Transverse colon (tissue), 4 donors: ENCODE measurements at regions not wholly inside any gene's neighbourhood (a gene's known extent, or its start where the extent isn't known, plus 50 kb on each side); places are given as distances from the start of the nearest gene placed in this dataset.
"Not testable (repeated sequence)": the region's sequence is repeated elsewhere in the genome, so short reads cannot be mapped to it uniquely, and the experiment has no call there.

Experiments
- DNase-seq: peaks from one replicate; pipeline ENCODE4 v3.0.0-alpha.2; 2019
- H3K27ac ChIP-seq, 4 donors: fragments of 200-600 bp; sonication (generic); 2 replicates each; pipeline ENCODE4 v1.5.1; 2016 to 2018; ENCODE audit warnings: inconsistent platforms in 4 of 4
- H3K27me3 ChIP-seq: fragments of 200-600 bp; sonication (generic); 2 replicates; pipeline ENCODE4 v1.5.1; 2017; ENCODE audit warnings: inconsistent platforms
- H3K36me3 ChIP-seq, 4 donors: fragments of 200-600 bp; sonication (generic); 2 replicates each; pipeline ENCODE4 v1.5.1; 2017 to 2019; ENCODE audit warnings: inconsistent platforms in 4 of 4
- H3K4me1 ChIP-seq, 4 donors: fragments of 200-600 bp; sonication (generic); 2 replicates each; pipeline ENCODE4 v1.5.1; 2017 to 2020; ENCODE audit warnings: inconsistent platforms in 4 of 4
- H3K4me3 ChIP-seq, 4 donors: fragments of 200-600 bp; sonication (generic); 1 replicate in 1 of 4; 2 replicates in 3 of 4; pipeline versions ENCODE4 v1.5.1 to v1.6.1; 2017 to 2019; ENCODE audit warnings: inconsistent platforms in 4 of 4
- H3K9me3 ChIP-seq, 2 donors: fragments of 200-600 bp; sonication (generic); 2 replicates each; pipeline ENCODE4 v1.5.1; 2017 to 2019; ENCODE audit warnings: inconsistent platforms in 2 of 2
- EP300 ChIP-seq: sonication (generic); formaldehyde crosslinking; IDR thresholded peaks from one replicate; pipeline ENCODE4 v1.6.1; 2017; ENCODE audit warnings: antibody characterized with exemption, low read depth
- POLR2A ChIP-seq: fragments of 450-650 bp; IDR thresholded peaks from one replicate; pipeline ENCODE4 v1.6.1; 2016; ENCODE audit warnings: antibody characterized with exemption, mild to moderate bottlenecking, moderate library complexity
- POLR2AphosphoS5 ChIP-seq, 3 donors: sonication (generic); formaldehyde crosslinking; IDR thresholded peaks; one replicate each; pipeline ENCODE4 v1.6.1; 2016; ENCODE audit warnings: antibody characterized with exemption in 3 of 3
- WGBS, 2 donors: methylation state at CpG; one replicate each; pipeline ENCODE4 v1.1.5; 2018; ENCODE audit warnings: low coverage in 1 of 2; 5-methylcytosine and 5-hydroxymethylcytosine counted together
- in situ Hi-C, 4 donors: fragments of 200-750 bp; cut with MboI; loops; one replicate each; pipeline versions ENCODE4 v1.15.0 to v1.15.1; 2017; ENCODE audit warnings: low sequenced_read_pairs in 3 of 4, low pct_ligation_motif_present in 1 of 4, low pct_unique_long_range_greater_than_20kb in 1 of 4
- intact Hi-C: fragments of 100-400 bp; cut with DNase I; formaldehyde crosslinking; loops from one replicate; pipeline ENCODE4 v1.15.1; 2023; ENCODE audit warnings: low total_unique reads
- TF ChIP-seq, protein P1 (sequence below), 5 experiments: fragments of 200-600 bp in 3 of 5; fragments of 450-650 bp in 2 of 5; sonication (generic) in 3 of 5; IDR thresholded peaks; 1 replicate in 2 of 5; 2 replicates in 3 of 5; pipeline ENCODE4 v1.5.1; 2016 to 2017; ENCODE audit warnings: antibody characterized with exemption in 5 of 5, inconsistent platforms in 3 of 5, mild to moderate bottlenecking in 2 of 5, moderate library complexity in 1 of 5

DNA sequence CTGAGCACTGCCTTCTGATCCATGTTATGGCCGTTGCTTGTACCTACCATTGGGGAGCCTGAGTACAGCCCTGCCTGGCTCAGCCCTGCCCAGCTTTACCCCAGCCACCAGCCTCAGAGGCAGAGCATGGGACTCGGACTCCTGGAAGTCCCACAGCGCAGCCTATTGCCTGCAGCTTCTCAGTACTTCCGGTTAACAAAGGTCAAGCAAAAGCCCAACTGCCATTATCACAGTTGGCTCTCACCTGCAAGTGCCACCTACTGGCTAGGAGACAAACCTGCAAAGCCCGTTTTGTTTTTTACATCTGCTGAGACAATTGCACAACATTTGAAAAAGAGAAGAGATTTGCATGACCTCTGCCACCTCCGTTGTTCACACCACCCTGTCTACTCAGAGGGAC is 1081.7 kb downstream of the NAALADL2 start:
- intact Hi-C loops: no loop called here
- Histone ChIP-seq H3K9me3 (no peaks in the 10 kb centered on the region), H3K4me3 (no peak overlapping the region), H3K27me3 (no peaks in the 10 kb centered on the region), H3K4me1 (no peaks in the 10 kb centered on the region), H3K36me3 (no peaks in the 10 kb centered on the region), H3K27ac (no peak overlapping the region)
- 82% methylated on average over 6 of the region's 6 CpGs; no CpG with 5 or more reads in 1 of the 2 donors for WGBS, 2 donors
- TF ChIP-seq, protein P1, sequence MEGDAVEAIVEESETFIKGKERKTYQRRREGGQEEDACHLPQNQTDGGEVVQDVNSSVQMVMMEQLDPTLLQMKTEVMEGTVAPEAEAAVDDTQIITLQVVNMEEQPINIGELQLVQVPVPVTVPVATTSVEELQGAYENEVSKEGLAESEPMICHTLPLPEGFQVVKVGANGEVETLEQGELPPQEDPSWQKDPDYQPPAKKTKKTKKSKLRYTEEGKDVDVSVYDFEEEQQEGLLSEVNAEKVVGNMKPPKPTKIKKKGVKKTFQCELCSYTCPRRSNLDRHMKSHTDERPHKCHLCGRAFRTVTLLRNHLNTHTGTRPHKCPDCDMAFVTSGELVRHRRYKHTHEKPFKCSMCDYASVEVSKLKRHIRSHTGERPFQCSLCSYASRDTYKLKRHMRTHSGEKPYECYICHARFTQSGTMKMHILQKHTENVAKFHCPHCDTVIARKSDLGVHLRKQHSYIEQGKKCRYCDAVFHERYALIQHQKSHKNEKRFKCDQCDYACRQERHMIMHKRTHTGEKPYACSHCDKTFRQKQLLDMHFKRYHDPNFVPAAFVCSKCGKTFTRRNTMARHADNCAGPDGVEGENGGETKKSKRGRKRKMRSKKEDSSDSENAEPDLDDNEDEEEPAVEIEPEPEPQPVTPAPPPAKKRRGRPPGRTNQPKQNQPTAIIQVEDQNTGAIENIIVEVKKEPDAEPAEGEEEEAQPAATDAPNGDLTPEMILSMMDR (IDR thresholded peaks at IDR 0.05): no peak
- no peak for TF ChIP-seq POLR2AphosphoS5 (IDR thresholded peaks at IDR 0.05)
- no peak for TF ChIP-seq EP300
- no peak for TF ChIP-seq POLR2A
- DNase-seq: no peak
- in situ Hi-C loops: no loop called here

DNA sequence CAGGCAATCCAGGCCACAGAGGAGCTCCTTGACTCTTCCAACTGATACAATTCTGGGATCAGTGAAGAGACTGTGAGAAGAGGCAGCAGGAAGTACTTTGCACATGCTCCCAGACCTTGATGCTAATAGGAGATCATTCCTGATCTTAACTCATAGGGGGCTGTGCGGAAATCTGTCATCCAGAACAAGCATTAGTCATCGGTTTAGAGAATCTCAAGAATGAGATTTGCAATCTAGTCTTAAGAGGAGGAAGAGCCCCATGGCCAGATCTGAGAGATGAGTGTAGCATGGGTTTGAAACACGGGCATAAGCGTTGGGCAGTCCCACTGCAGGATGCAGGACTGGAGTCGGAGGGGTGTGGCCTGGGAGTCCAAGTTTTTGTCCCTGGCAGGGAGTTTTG is 1081.1 kb downstream of the NAALADL2 start:
- H3K9me3 ChIP-seq: no peaks in the 10 kb centered on the region
- intact Hi-C loops (no loop called here), in situ Hi-C loops (no loop called here)
- H3K27me3 ChIP-seq: no peaks in the 10 kb centered on the region
- H3K4me1 ChIP-seq: no peaks in the 10 kb centered on the region
- H3K27ac ChIP-seq: no peak overlapping the region
- TF ChIP-seq POLR2AphosphoS5 (IDR thresholded peaks at IDR 0.05): no peak
- no peak for TF ChIP-seq POLR2A
- no peak for TF ChIP-seq EP300
- TF ChIP-seq, protein P1 (IDR thresholded peaks at IDR 0.05): no peak
- H3K4me3 ChIP-seq: no peak overlapping the region
- H3K36me3 ChIP-seq: no peaks in the 10 kb centered on the region
- WGBS, 2 donors: 92 to 100% methylated on average over 4 to 5 of the region's 5 CpGs
- DNase-seq: no peak

DNA sequence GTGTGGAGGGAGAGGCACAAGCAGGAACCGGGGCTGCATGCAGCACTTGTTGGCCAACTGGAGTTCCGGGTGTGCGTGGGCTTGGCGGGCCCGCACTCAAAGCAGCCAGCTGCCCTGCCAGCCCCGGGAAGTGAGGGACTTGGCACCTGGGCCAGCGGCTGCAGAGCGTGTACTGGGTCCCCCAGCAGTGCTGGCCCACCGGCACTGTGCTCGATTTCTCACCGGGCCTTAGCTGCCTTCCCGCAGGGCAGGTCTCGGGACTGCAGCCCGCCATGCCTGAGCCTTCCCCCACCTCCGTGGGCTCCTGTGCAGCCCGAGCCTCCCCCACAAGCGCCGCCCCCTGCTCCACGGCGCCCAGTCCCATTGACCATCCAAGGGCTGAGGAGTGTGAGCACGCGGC is 1078.2 kb downstream of the NAALADL2 start:
- H3K27ac ChIP-seq, H3K4me1 ChIP-seq, DNase-seq, H3K27me3 ChIP-seq, in situ Hi-C loops, H3K4me3 ChIP-seq, H3K36me3 ChIP-seq, H3K9me3 ChIP-seq, intact Hi-C loops: not testable (repeated sequence)
- WGBS, 2 donors: 93% methylated on average over 22 of the region's 22 CpGs; no CpG with 5 or more reads in 1 of the 2 donors

DNA sequence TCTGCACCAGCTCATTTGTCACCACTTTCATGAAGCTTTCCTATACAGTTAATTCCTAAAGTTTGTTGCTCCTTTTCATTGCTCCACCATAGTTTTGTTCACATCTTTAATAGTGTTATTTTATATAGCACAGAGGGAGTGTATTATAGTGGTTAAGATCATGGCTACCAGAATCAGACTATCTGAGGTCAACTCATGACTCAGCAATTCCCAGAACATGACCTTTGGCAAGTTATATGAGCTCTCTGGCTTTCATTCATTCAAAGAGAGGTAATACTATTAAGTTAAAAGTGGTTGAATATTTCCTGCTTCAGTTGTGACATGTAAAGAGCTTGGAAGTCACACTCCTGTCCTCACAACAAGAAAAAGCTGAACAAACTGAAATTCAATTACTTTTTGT is 1073.5 kb downstream of the NAALADL2 start:
- Histone ChIP-seq H3K27me3 (no peaks in the 10 kb centered on the region), H3K27ac (no peak overlapping the region), H3K9me3 (no peaks in the 10 kb centered on the region), H3K4me1 (no peaks in the 10 kb centered on the region), H3K36me3 (no peaks in the 10 kb centered on the region), H3K4me3 (no peak overlapping the region)
- TF ChIP-seq, protein P1 (IDR thresholded peaks at IDR 0.05): no peak
- TF ChIP-seq POLR2AphosphoS5 (IDR thresholded peaks at IDR 0.05) (no peak), EP300 (no peak), POLR2A (no peak)
- intact Hi-C loops: no loop called here
- in situ Hi-C loops: no loop called here
- DNase-seq: no peak

DNA sequence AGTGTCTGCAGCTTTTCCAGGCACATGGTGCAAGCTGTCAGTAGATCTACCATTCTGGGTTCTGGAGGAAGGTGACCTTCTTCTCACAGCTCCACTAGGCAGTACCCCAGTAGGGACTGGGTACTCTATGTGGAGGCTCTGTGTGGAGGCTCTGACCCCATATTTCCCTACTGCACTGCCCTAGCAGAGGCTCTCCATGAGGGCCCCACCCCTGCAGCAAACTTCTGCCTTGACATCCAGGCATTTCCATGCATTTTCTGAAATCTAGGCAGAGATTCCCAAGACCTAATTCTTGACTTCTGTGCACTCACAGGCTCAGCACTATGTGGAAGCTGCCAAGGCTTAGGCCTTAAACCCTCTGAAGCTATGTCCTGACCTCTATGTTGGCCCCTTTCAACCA is 1060.0 kb downstream of the NAALADL2 start:
- Histone ChIP-seq H3K4me3 (no peak overlapping the region), H3K27ac (no peak overlapping the region), H3K9me3 (peaks cover 10 to 15% of the 10 kb centered on the region in 2 donors), H3K27me3 (no peaks in the 10 kb centered on the region), H3K36me3 (no peaks in the 10 kb centered on the region), H3K4me1 (no peaks in the 10 kb centered on the region)
- TF ChIP-seq EP300: no peak
- no peak for DNase-seq
- in situ Hi-C loops: no loop called here
- intact Hi-C loops: no loop called here
